ENCODE measurements at regions not wholly inside any gene's neighbourhood (a gene's known extent, or its start where the extent isn't known, plus 50 kb on each side); places are given as distances from the start of the nearest gene placed in this dataset.

- TF ChIP-seq, protein P1, sequence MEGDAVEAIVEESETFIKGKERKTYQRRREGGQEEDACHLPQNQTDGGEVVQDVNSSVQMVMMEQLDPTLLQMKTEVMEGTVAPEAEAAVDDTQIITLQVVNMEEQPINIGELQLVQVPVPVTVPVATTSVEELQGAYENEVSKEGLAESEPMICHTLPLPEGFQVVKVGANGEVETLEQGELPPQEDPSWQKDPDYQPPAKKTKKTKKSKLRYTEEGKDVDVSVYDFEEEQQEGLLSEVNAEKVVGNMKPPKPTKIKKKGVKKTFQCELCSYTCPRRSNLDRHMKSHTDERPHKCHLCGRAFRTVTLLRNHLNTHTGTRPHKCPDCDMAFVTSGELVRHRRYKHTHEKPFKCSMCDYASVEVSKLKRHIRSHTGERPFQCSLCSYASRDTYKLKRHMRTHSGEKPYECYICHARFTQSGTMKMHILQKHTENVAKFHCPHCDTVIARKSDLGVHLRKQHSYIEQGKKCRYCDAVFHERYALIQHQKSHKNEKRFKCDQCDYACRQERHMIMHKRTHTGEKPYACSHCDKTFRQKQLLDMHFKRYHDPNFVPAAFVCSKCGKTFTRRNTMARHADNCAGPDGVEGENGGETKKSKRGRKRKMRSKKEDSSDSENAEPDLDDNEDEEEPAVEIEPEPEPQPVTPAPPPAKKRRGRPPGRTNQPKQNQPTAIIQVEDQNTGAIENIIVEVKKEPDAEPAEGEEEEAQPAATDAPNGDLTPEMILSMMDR (IDR thresholded peaks at IDR 0.05; ENCODE audit: insufficient read depth, low read length, poor library complexity, severe bottlenecking), result no peak
- no peaks in the 10 kb centered on the region for H3K36me3 ChIP-seq (ENCODE audit: control insufficient read depth, insufficient read depth, low read length)
- H3K4me3 ChIP-seq (replicated peaks; ENCODE audit: low read depth, low read length), result no peak overlapping the region
- H3K27me3 ChIP-seq (replicated peaks; ENCODE audit: control insufficient read depth, insufficient read depth, low read length), result no peaks in the 10 kb centered on the region
- no peak for DNase-seq (ENCODE audit: extremely low read depth, insufficient read length)
These were observed 1367.0 kb downstream of the OTOL1 start for GRCh38 chr3:162863579-162863978.

- Histone ChIP-seq H3K4me3 (replicated peaks; ENCODE audit: low read depth, low read length) (no peak overlapping the region), H3K27me3 (replicated peaks; ENCODE audit: control insufficient read depth, insufficient read depth, low read length) (no peaks in the 10 kb centered on the region), H3K36me3 (ENCODE audit: control insufficient read depth, insufficient read depth, low read length) (no peaks in the 10 kb centered on the region)
- TF ChIP-seq, protein P1 (IDR thresholded peaks at IDR 0.05; ENCODE audit: insufficient read depth, low read length, poor library complexity, severe bottlenecking), result no peak
- DNase-seq (ENCODE audit: extremely low read depth, insufficient read length), result no peak
These were observed 1368.9 kb downstream of the OTOL1 start for GRCh38 chr3:162865466-162865865.

DNA sequence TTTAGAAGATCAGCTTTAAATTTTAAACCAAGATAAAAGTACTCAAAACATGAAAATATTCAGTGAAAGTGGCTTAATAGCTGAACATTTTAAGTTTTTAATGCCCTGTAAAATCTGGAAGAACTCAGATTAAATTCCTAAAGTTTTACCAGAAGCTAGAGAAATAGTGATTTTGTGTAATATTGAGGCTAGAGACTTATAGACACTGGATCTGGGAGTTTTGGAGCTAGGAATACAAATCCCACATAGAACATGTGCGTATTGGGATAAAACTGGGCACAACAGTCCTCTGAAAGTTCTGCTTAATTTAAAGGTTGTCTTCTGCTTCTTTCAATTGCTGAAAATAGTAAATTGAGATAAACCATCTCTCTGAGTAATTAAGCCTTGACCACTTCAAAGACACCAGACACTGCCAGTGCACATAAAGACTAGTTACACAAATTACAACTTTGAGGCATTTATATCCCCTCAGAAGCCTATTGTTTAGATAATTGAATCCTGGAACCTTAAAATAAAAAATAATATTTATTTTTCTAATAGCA is 1382.5 kb downstream of the OTOL1 start:
- TF ChIP-seq, protein P1 (IDR thresholded peaks at IDR 0.05; ENCODE audit: insufficient read depth, low read length, poor library complexity, severe bottlenecking), result no peak
- no peak overlapping the region for H3K4me3 ChIP-seq (replicated peaks; ENCODE audit: low read depth, low read length)
- no peak for DNase-seq (ENCODE audit: extremely low read depth, insufficient read length)
- H3K27me3 ChIP-seq (replicated peaks; ENCODE audit: control insufficient read depth, insufficient read depth, low read length), result no peaks in the 10 kb centered on the region
- no peaks in the 10 kb centered on the region for H3K36me3 ChIP-seq (ENCODE audit: control insufficient read depth, insufficient read depth, low read length)

GRCh38 chr3:162884373-162884772 is 1387.8 kb downstream of the OTOL1 start:
- Histone ChIP-seq H3K4me3 (replicated peaks; ENCODE audit: low read depth, low read length) (no peak overlapping the region), H3K27me3 (replicated peaks; ENCODE audit: control insufficient read depth, insufficient read depth, low read length) (no peaks in the 10 kb centered on the region), H3K36me3 (ENCODE audit: control insufficient read depth, insufficient read depth, low read length) (no peaks in the 10 kb centered on the region)
- no peak for DNase-seq (ENCODE audit: extremely low read depth, insufficient read length)
- TF ChIP-seq, protein P1 (IDR thresholded peaks at IDR 0.05; ENCODE audit: insufficient read depth, low read length, poor library complexity, severe bottlenecking), result no peak

GRCh38 chr3:162892921-162893793 is 1396.5 kb downstream of the OTOL1 start:
- TF ChIP-seq, protein P1 (IDR thresholded peaks at IDR 0.05; ENCODE audit: insufficient read depth, low read length, poor library complexity, severe bottlenecking), result no peak
- H3K4me3 ChIP-seq (replicated peaks; ENCODE audit: low read depth, low read length), result no peak overlapping the region
- H3K27me3 ChIP-seq (replicated peaks; ENCODE audit: control insufficient read depth, insufficient read depth, low read length), result no peaks in the 10 kb centered on the region
- no peaks in the 10 kb centered on the region for H3K36me3 ChIP-seq (ENCODE audit: control insufficient read depth, insufficient read depth, low read length)
- DNase-seq (ENCODE audit: extremely low read depth, insufficient read length), result no peak
